HG02642 (cell line): ENCODE measurements at regions not wholly inside any gene's neighbourhood (a gene's known extent, or its start where the extent isn't known, plus 50 kb on each side); places are given as distances from the start of the nearest gene placed in this dataset.
A peak's percentile ranks its signal among the peaks of the same experiment; 100 is the strongest.
"Not testable (repeated sequence)": the region's sequence is repeated elsewhere in the genome, so short reads cannot be mapped to it uniquely, and the experiment has no call there.

ENCODE experiments used
- ATAC-seq: cut with Tn5 transposase; IDR thresholded peaks from one replicate; pipeline ENCODE4 v1.9.1; 2021; ENCODE audit warnings: mild to moderate bottlenecking; ENCODE audit not compliant: unreplicated experiment, poor library complexity

GRCh38 chr6:158888171-158888570, 69.0 kb upstream of the EZR start:
- not testable (repeated sequence) for ATAC-seq

- ATAC-seq: not testable (repeated sequence)
Observed at GRCh38 chr6:158886346-158886977, 67.3 kb upstream of the EZR start.

DNA sequence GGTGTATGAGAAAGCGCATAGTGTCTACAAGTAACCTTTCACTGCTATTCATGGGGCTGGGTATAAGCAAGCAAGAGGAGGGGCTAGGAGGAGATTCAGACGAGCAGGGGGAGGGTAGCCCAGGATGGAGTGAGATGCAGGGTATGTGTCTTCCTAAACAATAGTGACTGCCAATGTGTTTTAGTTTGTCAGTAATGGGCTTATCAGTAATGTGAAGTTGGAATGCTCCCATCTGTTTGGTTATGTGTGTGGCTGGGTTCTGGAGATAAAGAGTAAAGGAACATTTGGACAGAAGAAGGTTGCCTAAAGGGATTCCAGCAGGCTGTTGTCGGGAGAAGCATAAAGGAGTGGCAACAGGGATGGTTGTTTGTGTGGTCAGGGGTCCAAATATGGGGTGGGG, 62.7 kb upstream of the EZR start:
- not testable (repeated sequence) for ATAC-seq

DNA sequence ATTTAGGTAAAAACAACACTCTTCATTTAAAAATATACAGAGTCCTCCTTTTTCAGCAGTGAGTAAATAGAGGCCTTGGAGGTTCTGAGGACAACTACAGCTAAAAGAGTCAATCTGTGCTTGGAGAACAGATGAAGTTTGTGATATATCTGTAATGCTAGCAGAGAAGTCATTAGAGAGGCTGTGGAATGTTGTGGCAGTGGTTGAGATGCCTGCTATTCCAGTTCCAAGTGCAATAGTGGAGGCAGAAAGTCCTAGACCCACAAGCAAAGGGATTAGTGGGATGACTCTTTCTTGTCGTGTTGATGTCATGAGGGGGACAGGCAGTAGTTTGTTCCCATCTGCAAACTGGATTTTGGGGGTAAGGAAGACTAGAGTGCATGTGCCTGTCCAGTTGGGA, 62.1 kb upstream of the EZR start:
- ATAC-seq: not testable (repeated sequence)

DNA sequence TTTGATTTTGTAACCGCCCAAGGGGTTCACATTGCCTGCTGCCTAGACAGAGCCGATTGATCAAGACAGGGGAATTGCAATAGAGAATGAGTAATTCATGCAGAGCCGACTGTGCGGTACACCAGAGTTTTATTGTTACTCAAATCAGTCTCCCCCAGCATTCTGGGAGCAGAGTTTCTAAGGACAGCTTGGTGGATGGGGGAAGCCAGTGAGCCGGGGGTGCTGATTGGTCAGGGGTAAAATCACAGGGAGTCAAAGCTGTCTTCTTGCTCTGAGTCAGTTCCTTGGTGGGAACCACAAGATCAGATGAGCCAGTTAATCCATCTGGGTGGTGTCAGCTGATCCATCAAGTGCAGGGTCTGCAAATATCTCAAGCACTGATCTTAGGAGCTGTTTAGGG, 60.0 kb upstream of the EZR start:
- ATAC-seq: no peak

GRCh38 chr6:158877716-158878115, 58.5 kb upstream of the EZR start:
- ATAC-seq: no peak

DNA sequence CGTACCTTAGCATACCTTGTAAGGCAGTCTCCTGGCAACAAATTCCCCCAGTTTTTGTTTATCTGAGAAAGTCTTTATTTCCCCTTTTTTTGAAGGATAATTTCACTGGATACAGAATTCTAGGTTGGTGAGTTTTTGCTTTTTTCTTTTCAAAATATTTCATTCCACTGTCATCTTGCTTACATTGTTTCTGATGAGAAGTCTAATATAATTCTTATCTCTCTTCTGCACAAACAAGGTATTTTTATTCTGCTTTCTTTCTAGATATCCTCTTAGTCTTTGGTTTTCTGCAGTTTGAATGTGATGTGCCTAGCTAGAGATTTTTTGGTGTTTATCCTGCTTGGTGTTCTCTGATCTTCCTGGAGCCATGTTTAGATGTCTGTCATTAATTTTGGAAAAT, 57.7 kb upstream of the EZR start:
- ATAC-seq: no peak

- ATAC-seq: no peak
Observed at GRCh38 chr6:158870649-158870957, 51.4 kb upstream of the EZR start.

- ATAC-seq: peak; percentile 95
Observed at GRCh38 chr6:158869826-158870648, 50.9 kb upstream of the EZR start.

DNA sequence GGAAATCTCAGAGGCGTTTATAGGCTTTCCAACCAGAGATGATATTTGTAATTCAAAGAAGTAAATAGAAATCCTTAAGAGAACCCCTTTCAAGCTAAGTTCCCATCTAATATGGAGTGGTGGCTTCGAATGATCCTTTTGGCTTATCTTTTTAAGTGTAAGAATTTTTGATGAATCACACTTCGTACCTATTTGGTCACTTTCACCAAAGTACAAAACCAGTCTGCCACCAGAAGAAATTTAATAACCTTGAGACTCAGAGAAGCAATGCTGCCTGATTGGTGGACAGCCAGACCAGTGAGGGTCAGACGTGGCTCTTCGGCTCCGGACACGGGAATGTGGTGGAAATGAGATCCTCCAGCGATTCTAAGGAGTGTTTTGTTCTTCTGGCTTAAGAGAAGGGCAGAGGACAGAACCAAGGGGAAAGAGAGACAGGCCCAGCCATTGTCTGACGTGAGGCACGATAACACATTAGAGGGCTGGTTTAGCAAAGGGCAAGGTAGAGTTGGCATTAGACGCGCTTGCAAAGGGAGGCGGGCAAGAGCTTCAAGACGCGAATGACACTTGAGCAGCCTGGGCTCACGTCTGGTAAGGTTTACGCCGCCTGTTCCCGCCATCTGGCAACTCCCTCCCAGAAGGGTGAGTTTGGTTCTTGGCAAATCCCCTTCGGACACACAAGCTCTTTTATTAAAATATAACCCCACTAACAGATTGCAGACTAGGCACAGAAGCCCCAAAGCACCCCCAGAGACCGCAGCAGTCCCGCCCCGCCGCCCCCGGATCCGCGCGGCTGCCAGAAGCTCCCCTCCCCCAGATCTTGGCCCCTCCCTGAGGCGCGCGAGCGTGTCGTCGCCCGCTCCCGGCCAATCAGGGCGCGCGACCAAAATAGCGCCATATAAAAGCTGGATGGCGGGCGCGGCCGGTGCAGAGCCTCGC, 50.0 kb upstream of the EZR start:
- peak; percentile 33 for ATAC-seq
